T follicular helper cell (primary cell): ENCODE measurements at regions not wholly inside any gene's neighbourhood (a gene's known extent, or its start where the extent isn't known, plus 50 kb on each side); places are given as distances from the start of the nearest gene placed in this dataset.

Source experiments
- DNase-seq: peaks from one replicate; pipeline ENCODE4 v3.0.0-alpha.2; 2020; ENCODE audit warnings: low read depth

GRCh38 chr6:163661272-163661671 lies 246.8 kb downstream of the QKI start:
- DNase-seq = no peak

GRCh38 chr6:163659803-163660202 lies 245.3 kb downstream of the QKI start:
- no peak for DNase-seq

GRCh38 chr6:163655217-163656121 lies 241.0 kb downstream of the QKI start:
- DNase-seq = no peak

GRCh38 chr6:163651915-163652668 lies 237.6 kb downstream of the QKI start:
- no peak for DNase-seq

GRCh38 chr6:163651426-163651825 lies 236.9 kb downstream of the QKI start:
- DNase-seq = no peak

- no peak for DNase-seq
Observed at GRCh38 chr6:163648868-163649267, 234.3 kb downstream of the QKI start.

- no peak for DNase-seq
Observed at GRCh38 chr6:163647624-163648023, 233.1 kb downstream of the QKI start.

- DNase-seq = no peak
Observed at GRCh38 chr6:163646866-163647265, 232.3 kb downstream of the QKI start.

- no peak for DNase-seq
Observed at GRCh38 chr6:163646133-163646532, 231.6 kb downstream of the QKI start.

GRCh38 chr6:163645560-163645959 lies 231.0 kb downstream of the QKI start:
- no peak for DNase-seq

- no peak for DNase-seq
Observed at GRCh38 chr6:163643866-163644265, 229.3 kb downstream of the QKI start.

- DNase-seq = no peak
Observed at GRCh38 chr6:163641706-163642105, 227.2 kb downstream of the QKI start.

- no peak for DNase-seq
Observed at GRCh38 chr6:163640641-163641040, 226.1 kb downstream of the QKI start.

GRCh38 chr6:163637524-163637923 lies 223.0 kb downstream of the QKI start:
- no peak for DNase-seq

- DNase-seq = no peak
Observed at GRCh38 chr6:163635731-163636364, 221.3 kb downstream of the QKI start.

GRCh38 chr6:163635315-163635714 lies 220.8 kb downstream of the QKI start:
- no peak for DNase-seq

- no peak for DNase-seq
Observed at GRCh38 chr6:163634211-163635171, 220.0 kb downstream of the QKI start.

GRCh38 chr6:163630991-163631390 lies 216.5 kb downstream of the QKI start:
- no peak for DNase-seq

GRCh38 chr6:163630572-163630971 lies 216.1 kb downstream of the QKI start:
- DNase-seq = no peak

GRCh38 chr6:163630096-163630495 lies 215.6 kb downstream of the QKI start:
- DNase-seq = no peak
